A172 (cell line): ENCODE measurements at regions not wholly inside any gene's neighbourhood (a gene's known extent, or its start where the extent isn't known, plus 50 kb on each side); places are given as distances from the start of the nearest gene placed in this dataset.
A peak's percentile ranks its signal among the peaks of the same experiment; 100 is the strongest.

ENCODE experiments used
- DNase-seq: peaks from one replicate; pipeline ENCODE4 v3.0.0-alpha.2; 2015; ENCODE audit warnings: low spot score

DNA sequence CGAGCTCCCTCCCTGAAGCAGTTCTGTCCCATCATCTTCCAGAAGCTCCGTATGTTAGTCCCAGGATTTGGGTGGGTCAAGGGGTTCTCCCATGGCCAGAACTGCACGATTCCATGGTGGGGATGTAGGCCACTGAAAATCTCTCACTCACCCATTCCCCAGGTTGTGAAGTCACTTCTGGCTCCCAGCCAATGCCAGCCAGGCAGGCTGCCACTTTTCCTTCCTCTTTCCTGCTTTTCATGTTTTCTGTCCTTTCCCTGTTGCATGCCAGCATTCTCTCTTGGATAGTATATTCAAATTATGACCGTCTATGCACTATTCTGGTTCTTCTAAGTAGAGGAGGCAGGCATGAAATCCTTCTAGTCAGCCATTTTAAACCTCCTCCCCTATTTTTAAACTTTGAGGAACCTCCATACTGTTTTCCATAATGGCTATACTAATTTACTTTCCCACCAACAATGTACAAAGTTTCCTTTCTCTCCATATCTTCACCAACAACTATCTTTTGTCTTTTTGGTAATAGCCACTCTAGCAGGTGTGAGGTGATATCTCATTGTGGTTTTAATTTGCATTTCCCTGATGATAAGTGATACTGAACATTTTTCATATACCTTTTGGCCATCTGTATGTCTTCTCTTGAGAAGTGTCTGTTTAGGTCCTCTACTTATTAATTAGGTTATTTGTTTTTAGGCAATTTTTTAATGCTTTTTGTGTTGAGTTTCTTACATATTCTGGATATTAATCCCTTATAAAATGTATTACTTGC is 182.1 kb upstream of the TET2 start:
- DNase-seq = no peak

GRCh38 chr4:104966349-104967033 is 180.2 kb upstream of the TET2 start:
- no peak for DNase-seq

DNA sequence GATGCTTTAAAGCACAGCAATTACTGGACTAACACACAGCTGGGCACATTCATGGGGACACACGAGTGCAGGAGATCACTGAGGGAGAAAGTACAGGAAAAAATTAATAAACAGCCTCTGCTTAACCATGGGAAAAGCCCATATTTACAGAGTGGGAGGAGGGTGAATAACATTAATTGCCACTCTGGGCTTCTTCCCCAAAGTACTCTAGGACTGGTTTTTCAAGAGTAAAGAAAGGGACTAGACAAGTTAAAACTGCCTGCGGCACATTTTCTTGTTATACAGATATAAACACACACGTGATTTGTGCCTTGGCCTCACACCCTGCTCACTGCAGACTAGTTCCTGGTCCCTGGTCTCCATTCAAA is 179.7 kb upstream of the TET2 start:
- no peak for DNase-seq

- no peak for DNase-seq
Measured at GRCh38 chr4:104969394-104970082, 177.1 kb upstream of the TET2 start.

- no peak for DNase-seq
Measured at GRCh38 chr4:104971462-104971861, 175.2 kb upstream of the TET2 start.

DNA sequence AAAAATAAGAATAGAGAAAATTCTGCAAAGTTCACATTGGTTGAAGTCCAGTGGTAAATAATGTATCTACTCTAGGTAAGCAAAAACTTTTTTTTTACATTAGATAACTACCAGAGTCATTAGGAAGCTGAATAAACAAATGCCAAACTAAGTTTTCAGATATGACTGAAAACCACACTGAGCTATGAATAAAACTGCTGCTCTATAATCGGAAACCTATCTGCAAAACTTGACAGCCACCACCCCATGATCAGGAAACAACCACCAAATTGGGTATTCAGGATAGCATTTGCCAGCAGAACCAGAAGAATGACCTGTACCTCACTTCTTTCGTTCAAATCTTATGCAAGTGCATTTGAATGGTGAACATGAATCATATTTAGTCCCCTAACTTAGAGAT is 173.0 kb upstream of the TET2 start:
- no peak for DNase-seq

DNA sequence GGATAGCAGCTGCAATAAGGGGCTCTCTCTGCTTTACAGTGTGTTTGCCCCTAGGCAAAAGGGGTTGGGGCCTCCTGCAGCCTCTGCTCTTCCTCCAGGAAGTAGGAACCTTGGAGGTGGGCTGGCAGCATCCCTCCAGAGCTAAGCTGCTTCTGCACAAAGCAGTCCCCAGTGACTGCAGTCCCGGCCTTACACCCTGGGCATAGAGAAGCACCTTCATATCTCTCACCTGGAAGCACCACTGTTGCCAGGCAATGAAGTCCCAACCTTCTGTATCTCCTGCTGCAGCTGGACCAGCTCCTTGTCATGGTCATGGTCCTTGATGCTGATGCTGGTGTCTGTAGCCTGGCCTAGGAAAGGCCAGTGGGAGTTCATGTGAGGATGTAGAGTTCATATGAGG is 171.1 kb upstream of the TET2 start:
- DNase-seq = no peak

DNA sequence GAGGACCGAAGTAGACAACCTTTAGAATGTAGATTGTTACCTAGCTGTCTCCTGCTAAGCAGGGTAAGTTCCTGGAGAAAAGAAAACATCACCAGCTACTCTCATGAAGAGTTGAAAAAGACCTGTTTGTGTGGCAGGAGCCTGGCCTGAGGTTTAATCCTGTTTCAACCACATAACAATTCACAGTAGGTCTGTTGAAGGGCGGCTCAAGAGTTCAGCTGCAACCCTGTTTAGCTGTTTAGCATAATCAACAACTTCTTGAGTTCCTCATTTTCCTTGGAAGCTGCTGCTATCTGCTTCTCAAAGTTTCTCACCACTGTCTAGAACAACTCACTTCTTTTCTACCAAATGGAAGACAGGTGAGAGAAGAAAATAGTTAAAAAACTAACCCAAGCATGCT is 170.4 kb upstream of the TET2 start:
- DNase-seq = no peak

DNA sequence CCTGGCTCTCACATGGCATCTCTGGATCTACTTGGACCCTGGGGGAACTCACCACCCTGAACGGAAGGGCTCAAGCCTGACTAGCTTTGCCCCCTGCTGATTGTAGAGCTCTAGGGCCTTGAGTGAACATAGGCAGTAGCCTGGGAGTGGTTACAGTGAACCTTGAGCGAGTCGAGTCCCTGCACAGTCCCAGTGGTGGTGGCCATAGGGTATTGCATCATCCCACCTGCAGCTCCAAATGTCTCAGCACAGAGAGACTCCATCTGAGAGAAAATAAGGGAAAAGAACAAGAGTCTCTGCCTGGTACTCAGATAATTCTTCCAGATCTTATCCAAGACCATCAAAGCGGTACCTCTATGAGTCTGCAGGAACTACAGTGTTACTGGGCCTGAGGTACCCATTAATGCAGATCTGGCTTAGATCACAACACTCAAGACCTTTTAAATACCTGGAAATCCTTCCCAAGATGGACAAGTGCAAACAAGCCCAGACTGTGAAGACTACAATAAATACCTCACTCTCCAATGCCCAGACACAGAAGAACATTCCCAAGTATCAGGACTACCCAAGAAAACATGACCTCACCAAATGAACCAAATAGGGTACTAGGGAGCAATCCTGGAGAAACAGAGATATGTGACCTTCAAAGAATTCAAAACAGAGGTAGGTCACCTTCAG is 167.5 kb upstream of the TET2 start:
- no peak for DNase-seq

GRCh38 chr4:104983615-104984179 is 163.0 kb upstream of the TET2 start:
- no peak for DNase-seq

DNA sequence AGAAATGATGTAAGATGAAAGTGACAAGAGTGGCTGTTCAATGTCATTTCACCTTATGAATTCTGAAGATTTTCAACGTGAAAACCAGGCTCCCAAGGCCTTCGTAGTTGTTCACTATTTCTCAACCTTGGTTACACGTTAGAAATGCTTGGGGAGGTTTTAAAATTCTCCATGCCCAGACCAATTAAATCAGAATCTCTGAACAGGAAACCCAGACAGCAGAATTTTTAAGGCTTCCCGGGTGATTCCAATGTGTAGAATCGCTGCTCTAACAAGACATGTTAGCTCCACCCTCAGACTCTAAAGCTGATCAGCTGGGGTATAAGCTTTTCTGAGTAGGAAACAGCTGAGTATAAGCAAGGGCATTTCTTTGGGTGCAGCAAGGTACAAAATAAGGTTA is 160.4 kb upstream of the TET2 start:
- DNase-seq = no peak

- peak; percentile 41 for DNase-seq
Measured at GRCh38 chr4:104989371-104989770, 157.3 kb upstream of the TET2 start.

GRCh38 chr4:105002278-105002677 is 144.4 kb upstream of the TET2 start:
- no peak for DNase-seq

DNA sequence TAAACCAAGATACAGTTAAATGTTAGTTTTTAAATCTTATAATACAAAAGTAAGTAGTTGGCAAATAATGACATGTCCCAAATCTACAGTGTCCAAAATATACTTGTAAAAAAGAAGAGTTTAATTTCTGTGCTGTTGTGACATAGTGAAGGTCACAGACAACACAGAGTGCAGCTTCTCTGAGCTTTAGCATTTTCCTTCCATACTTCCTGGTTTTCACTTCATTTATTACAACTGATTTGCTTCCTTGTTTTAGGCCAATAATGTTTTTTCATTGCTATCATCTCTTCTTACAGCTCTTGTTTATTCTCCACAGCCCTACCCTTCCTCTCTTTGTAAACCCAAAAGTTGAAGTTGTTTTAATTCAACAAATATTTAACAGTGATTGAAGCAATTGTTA is 132.4 kb upstream of the TET2 start:
- DNase-seq = no peak

DNA sequence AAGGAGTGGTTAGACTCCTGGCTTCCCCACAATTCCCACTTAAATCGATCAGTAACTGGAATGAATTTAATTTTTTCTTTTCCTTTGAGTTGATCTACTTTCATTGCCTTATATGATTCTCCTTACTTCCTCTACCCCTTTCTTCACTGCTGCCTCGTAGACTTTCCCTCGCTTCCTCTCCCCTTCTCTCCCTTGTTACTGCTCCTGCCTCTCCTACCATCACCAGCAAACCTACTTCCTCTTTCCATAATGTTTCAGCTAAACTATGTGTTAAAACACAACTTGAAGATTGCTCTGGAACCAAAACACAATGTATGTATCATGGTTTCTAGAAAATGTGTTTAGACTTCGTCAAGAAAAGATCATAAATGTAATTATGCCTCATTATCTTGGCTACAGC is 132.0 kb upstream of the TET2 start:
- no peak for DNase-seq

GRCh38 chr4:105015750-105016149 is 130.9 kb upstream of the TET2 start:
- DNase-seq = no peak

GRCh38 chr4:105022811-105023667 is 123.6 kb upstream of the TET2 start:
- DNase-seq = peak; percentile 92

- DNase-seq = no peak
Measured at GRCh38 chr4:105023668-105024055, 123.0 kb upstream of the TET2 start.

DNA sequence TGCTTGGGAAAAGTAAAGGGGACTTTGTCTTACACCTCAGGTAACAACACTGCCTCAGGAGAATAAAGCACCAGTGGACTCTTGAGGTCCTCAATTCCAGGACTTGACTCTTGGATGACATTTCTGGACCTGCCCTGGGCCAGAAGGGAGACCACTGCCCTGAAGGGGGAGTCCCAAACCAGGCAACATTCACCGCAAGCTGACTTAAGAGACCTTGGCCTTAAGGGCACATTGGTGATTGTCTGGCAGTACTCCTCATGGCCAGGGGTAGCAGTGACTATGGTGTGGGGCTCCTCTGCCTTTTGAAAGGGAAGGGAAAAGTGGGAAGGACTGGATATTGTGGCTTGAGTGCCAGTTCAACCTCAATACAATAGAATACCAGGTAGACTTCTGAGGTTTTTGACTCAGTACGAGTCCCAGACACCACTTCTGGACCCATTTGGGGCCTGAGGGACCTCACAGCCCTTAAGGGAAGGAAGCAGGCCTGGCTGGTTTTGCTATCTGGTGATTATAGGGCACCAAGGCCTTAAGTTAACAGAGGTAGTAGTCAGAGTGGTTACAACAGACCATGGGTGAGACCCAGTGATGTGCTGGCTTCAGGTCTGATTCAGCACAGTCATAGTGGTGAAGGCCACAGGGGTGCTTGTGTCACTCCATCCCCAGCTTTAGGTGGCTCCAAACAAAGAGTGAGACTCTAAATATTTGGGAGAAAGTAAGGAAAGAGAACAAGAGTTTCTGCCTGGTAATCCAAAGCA is 121.2 kb upstream of the TET2 start:
- DNase-seq = no peak

DNA sequence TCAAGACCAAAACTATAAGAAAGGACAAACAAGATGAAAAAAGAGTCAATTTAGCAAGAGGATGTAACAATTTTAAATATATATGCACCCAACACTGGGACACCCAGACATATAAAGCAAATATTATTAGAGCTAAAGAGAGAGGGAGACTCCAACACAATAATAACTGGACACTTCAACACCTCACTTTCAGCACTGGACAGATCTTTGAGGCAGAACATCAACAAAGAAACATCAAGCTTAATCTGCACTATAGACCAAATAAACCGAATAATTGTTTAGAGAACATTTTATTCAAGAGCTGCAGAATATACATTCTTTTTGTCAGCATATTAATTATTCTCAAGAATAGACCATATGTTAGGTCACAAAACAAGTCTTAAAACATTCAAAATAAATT is 109.7 kb upstream of the TET2 start:
- no peak for DNase-seq

DNA sequence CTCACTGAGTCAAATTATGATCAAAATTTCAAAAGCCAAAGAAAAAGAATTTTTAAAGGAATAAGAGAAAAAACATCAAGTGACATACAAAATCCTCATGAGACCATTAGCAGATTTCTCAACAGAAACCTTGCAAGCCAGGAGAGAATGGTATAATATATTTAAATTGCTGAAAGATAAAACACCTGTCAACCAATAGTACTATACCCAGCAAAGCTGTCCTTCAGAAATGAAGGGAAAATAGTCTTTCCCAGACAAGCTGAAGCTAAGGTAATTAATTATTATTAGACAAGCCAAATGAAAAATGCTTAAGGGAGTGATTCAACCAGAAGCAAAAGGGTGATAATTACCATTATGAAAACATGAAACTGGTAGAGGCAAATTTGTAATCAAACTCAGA is 104.2 kb upstream of the TET2 start:
- DNase-seq = no peak
